Renal cortical epithelial cell (primary cell): ENCODE measurements at regions not wholly inside any gene's neighbourhood (a gene's known extent, or its start where the extent isn't known, plus 50 kb on each side); places are given as distances from the start of the nearest gene placed in this dataset.
A peak's percentile ranks its signal among the peaks of the same experiment; 100 is the strongest.
"Not testable (repeated sequence)": the region's sequence is repeated elsewhere in the genome, so short reads cannot be mapped to it uniquely, and the experiment has no call there.

Experiments used
- DNase-seq: peaks from one replicate; pipeline ENCODE4 v3.0.0-alpha.2; 2011; ENCODE audit warnings: low read depth

DNA sequence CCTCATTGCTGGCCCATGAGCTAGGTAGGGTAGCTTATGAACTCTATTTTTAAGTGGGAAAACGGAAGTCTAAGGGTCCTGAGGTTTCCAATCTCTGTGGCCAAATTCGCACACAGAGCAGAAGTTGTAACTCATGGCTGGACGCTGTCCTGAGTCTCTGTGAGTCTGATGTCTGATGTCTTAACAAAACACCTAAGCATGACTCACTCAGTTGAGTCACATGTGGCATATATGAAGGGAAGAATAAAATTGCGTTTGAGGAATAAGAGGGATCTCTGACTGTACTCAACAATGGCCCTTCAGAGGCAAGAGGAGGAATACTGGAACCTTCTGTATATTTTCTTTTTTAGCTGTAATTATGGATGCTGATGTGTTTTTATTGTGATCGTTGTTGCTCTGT lies 569.7 kb downstream of the RIT2 start:
- peak; percentile 95 for DNase-seq

DNA sequence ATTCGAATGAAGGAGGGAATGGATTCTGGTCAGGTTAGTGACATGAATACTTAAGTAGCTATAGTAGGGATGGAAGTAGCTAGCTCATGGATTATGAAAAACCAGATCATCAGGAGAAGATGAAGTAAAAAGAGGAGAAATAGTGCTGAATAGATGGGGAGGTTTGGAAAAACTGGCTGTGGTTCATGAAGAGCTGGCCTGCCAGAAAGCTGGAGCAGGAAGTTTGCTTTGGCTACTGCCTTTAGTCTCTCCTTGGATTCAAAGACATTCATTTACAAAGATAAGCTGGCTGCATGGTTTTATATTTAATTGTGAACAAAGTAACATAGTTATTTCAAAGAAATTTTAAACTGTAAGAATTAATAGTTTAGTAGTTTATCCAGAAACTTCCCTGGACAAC lies 567.0 kb downstream of the RIT2 start:
- no peak for DNase-seq

DNA sequence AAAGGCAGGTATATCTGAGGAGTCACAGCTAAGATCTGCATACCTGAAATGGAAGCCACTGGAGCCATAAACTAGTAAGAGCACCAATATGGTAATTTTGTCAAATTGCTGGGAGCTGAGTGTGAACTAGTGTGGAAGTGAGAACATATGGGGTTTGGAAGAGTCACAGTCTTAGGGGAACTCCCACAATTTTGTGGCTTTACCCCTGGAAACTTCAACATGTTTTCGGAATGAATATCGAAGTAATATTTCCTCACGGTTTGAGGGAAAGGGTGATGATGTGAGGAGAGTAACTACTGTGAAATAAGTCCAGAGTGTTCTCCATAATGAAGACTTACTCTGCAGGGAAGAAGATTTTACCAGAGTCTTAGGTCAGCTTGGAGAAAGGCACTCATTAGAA lies 565.9 kb downstream of the RIT2 start:
- no peak for DNase-seq

DNA sequence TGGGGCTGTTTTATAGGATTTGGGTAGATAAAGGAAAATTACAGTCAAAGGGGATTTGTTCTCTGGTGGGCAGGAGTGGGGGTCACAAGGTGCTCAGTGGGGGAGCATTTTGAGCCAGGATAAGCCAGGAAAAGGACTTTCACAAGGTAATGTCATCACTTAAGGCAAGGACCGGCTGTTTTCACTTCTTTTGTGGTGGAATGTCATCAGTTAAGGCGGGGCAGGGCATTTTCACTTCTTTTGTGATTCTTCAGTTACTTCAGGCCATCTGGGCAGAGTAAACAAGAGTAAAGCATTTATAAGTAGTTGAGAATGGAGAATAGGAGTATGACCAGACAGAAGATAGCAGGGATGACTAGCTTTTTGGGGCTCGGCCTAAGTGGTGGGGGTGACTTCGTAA lies 562.9 kb downstream of the RIT2 start:
- DNase-seq: not testable (repeated sequence)

DNA sequence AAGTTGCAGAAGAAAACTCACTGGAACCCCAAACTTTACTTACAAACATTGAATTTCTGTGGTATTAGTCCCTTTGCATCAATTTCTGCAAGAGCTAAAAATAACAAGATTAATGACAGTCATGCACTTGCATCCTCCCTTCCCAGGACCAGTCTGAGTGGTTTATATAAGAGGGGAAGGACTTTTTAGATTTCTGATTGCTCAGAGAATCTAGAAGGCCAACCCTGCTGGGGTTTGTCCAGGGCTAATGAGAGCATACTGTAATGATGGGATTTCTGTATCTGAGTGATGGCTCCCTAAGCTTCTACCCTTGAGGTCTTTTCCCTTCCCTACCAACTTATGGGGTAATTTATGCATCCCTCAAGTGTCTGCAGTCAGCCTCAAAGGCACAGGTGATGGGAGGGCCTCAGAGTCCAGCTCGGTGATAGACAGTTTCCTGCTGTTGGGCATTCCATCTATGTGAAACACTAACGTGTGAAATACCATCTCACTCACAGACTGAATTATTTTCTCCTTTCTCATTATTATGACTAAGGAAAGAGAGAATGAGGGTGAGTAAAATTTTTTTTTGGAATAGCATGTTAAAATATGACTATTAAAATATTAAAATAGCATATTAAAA lies 556.3 kb downstream of the RIT2 start:
- no peak for DNase-seq

DNA sequence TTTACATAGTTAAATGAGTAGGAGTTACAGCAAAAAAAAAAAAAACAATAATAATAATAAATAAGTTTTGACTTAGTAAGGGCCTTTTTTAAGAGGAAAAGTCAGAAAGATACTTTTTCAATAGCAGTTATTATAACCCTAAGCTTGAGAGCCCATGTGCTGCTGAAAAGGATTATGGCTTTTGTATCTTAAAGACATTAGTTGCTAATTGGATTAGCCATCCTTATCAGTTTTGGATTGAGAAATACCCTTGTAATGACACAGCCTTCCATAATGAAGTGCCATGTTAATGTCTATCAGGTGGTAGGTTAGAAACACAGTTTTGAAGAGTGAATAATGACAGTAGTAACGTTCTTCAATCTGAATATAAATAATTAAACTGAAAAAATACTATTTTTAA lies 554.0 kb downstream of the RIT2 start:
- no peak for DNase-seq

DNA sequence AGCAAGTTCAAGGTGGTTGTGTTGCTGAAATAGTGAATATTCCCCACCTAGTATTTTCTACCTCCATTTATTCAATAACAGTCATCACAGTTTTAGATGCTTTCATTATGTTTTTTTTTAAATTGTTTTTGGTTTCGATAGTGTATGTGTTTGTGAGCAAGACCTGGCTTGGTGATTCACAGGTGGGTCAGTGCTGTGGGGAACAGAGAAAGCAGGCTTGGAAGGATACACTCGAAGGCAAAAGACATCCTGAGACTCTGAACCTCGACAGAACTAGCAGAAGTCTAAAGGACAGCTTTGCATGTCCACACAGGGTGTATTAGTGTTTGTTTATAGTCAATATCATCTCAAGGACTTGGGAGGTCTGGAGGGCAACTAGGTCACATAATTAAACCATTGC lies 551.5 kb downstream of the RIT2 start:
- no peak for DNase-seq

DNA sequence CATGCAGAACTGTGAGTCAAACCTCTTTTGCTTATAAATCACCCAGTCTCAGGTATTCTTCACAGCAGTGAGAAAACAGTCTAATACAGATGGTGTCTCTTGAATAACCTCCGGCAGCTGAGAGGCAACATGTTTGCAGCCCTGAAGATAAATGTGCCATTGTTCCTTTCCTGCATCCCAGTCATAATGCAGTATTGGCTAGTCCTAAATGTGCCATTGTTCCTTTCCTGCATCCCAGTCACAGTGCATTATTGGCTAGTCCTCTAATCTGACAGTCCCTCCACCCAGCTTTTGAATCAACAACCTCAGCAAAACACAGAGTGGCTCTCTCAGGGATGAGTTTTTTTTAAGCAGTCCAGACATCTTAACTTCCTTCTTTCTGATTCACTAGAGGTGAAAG lies 550.7 kb downstream of the RIT2 start:
- no peak for DNase-seq

DNA sequence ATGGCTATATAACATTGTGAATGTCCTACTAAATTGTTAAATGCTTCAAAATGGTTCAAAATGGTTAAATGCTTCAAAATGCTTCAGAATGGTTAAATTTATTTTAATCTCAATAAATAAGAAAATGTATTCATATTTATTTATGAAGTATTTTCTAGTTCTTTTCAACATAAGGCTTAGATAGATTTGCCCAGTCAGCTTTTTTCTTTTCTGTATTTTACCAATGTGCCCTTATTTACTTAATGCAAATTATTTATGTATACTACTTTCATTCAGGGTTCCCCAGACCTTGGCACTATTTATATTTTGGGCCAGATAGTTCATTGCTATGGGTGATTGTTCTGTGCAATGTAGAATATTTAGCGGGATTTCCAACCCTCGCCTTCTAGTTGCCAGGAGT lies 546.7 kb downstream of the RIT2 start:
- no peak for DNase-seq

DNA sequence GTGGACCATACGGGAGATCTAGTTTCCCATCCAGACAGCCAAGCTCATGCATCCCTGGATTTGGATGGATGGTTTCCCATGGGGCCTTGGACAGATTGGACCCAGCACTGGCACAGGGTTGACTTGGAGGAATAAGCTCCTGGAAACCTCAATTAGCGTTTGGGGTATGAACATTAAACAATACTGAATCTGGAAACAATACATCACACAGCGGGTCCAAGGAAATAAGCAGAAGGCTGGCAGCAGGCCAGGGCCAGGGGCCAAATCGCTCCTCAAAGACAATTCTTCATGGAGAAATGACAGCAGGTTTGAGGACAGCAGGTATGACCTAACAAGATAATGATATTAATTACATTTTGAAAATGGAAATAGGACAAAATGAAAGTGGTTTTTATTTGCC lies 540.6 kb downstream of the RIT2 start:
- DNase-seq: no peak

DNA sequence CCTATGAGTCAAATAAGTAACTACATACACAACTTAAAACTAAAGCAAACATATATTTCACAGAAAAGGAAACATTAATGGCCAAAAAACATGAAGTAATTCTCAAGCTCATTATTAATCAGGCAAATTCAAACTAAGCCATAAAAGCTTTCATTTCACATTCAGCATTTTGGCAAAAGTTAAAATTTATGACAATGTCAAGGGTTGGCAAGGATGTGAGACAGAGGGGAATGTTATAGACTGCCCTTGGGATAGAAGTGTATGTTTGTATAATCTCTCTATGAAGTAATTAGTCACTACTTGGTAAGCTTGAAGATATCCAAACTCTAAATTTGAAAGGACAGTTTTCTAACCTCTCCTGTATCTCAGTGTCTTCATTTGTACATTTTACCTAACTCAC lies 539.4 kb downstream of the RIT2 start:
- DNase-seq: no peak

DNA sequence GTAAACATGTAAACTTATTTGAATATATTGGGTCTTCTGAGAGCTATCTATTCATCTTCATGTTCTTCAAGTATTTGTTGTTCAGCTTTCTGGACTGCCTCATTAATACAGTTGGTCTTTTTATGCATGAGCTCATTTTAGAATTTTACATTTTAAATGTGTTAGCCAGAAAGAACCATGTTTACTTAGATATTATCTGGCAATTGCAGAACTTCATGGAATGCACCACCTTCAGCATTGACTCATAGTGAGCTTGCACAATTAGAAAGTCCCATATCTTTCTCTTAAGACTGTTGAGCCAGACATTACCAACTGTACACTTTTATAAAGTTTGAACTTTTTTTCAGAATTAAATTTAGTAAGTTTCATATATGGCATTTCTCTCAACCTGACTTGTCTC lies 536.7 kb downstream of the RIT2 start:
- DNase-seq: peak; percentile 91

DNA sequence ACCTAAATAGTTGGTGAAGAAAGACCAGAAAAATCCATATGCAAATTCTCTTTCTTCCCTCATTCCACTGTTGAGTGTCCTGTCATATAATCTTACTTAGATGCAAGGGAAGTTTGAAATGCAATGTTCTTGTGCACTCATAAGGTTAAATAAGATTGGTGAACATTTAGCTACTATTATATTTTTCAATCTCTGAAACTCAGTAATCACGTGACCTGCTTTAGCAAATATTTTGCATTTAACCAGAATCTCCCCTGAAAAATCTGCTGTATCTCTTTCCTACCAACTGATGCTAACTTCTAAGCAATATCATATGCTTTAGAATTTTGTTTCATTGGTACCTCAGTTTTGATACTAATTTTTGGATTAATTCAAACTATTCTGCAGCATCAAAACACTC lies 533.2 kb downstream of the RIT2 start:
- DNase-seq: no peak

DNA sequence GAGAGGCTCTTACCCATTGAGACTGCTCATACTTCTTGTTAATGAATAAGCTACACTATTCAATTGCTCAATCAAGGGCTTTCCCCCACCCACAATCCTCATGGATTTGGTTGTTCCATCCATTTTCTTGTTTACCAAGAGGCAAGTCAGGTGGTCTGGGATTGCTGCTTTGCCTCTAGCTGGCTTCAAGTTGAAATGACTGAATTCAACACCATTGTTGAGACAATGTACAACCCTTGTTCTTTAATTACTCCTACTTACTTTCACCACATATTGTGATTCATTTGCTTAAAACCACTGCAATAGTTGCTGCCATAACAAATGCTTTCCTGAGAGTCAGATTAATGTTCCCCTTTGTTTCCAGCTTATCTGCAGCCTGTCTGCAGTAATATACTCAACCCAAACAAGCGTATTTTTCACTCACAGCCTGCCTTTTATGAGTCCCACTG lies 532.2 kb downstream of the RIT2 start:
- DNase-seq: peak; percentile 100

DNA sequence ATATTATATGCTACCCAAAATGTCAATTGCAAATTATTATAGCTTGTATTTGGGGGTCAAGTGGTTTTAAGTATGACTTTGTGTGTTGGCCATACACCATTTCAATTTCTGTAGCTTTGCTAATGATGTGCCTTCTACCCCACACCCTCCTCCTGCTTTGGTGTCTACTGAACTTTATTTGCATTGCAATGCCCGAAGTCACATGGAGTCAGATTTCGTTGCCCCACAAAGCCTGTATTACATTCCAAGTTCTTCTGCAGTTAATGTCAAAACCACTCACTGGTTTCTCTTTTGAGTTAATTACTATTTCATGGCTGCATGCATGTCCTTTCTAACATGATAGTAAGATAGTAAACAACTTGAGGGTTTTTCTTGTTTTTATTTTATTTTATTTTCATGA lies 528.9 kb downstream of the RIT2 start:
- DNase-seq: peak; percentile 68

DNA sequence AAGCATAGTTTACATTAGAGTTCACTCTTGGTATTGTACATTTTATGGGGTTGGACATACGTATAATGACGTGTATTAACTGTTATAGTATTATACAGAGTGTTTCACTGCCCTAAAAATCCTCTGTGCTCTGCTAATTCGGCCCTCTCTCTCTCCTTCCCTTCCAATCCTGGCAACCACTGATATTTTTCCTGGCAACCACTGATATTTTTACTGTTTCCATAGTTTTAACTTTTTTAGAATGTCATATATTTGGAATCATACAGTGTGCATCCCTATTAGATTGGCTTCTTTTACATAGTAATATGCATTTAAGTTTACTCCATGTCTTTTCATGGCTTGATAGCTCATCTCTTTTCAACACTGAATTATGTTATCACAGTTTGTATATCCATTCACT lies 526.7 kb downstream of the RIT2 start:
- DNase-seq: no peak

DNA sequence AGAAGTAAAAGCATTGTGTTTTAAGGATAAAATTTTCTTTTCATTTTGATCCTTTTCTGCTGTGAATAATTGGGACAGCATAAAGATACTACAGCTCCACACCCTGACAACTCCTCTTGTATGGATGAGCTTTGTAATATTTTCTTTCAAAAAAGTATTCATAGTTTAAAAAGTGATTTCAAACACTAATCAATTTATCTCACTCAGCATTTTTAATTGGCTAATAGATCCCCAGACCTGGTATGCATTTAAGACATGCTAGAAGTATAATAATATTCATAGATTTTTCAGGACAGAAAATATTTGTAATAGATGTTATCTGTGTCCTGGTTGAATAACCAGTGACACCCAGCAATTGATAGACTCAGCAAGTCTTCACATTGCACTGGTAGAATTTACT lies 510.7 kb downstream of the RIT2 start:
- no peak for DNase-seq

DNA sequence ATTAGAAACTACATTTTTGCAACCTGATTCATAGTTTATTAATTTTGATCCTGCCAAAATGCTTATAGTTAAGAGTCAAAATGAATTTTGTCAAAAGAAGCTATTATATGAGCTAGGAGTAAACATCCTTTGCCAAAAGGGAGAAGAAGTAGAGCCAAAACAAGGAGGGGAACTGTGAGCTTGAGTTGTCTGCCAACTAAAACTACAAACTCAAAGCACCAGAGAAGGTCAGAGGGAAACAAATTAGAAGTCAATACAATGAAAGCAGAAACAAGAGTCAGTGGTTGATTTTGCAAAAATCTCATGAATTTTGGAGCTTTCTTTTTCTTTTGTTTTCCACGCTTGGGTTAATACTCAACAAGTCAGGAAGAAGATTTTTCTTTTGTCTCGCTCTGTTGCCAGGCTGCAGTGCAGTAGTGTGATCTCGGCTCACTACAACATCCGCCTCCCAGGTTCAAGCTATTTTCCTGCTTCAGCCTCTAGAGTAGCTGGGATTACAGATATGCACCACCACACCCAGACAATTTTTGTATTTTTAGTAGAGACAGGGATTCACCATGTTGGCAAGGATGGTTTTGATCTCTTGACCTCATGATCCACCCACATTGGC lies 508.5 kb downstream of the RIT2 start:
- no peak for DNase-seq

DNA sequence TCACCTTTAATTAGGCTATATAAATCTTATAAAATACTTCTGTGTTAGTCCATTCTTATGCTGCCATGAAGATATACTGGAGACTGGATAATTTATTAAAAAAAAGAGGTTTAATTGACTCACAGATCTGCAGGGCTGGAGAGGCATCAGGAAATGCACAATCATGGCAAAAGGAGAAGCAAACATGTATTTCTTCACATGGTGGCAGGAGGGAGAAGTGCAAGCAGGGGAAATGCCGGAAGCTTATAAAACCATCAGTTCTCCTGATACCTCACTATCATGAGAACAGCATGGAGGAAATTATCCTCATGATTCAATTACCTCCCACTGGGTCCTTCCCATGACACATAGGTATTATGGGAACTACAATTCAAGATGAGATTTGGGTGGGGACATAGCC lies 504.4 kb downstream of the RIT2 start:
- DNase-seq: no peak

DNA sequence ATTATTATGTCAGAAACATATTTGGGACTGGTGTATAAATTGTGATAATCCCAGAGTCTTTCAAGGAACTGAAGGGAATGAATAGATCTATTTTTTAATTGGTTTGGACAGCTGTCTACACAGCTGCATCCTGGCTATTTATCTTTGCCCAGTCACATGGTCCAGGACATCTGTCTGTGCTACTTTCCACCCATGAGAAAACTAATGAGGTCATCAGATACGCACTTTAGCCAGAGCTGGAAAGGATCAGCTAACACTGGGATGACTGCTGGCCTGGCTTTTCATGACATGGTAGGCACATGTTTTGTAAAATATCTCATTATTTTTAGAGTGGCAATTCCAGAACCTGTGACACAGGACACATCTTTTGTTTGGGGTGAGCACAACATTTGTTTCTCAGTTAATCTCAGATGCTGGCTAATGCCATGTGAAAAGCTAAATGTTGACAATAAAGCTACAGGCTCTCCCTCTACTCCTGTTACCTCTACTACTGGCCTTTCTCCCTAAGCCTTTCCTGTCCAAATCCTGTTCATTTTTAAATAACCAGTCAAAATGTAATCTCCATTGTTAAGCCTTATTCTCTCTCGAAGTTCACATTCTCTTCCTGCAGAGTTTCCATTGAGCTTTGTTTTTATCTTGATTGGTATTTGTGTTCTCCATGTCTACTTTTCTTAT lies 500.7 kb downstream of the RIT2 start:
- DNase-seq: no peak

DNA sequence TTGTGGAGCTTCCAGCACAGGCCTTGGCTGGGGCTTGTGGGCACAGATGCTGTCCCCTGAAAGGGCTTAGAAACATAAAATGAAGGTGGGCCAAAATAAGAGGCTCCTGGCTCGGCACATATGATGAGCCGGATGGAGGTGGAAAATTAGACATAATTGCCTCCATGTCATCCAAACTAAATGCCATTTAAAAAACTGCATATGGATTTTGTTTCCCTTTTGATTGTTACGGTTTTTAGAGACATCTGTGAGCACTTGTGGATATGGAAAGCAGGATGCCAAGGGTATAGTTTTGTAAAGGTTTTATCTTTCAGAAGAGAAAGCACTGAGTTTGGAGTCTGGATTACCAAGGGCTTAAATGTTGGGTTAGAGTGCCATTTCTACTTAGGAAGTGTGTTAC lies 498.3 kb downstream of the RIT2 start:
- DNase-seq: no peak

DNA sequence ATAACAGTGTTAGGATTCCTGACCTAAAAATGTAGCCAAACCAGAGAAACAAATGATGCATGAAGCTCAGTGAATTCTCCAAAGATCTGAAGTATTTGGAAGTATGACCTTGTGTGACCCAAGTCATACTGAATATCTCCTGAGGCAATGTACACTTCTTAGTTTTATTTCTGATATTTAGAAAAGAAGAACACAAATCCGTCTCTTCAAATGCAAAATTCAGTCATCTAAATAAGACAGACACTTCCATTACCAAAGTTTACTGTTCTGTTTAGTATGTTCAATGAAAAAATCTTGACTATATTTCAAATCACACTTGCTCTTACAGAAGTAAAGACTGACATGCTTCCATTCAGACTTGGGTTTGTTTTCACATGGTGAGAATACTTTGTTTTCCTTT lies 495.7 kb downstream of the RIT2 start:
- DNase-seq: no peak

DNA sequence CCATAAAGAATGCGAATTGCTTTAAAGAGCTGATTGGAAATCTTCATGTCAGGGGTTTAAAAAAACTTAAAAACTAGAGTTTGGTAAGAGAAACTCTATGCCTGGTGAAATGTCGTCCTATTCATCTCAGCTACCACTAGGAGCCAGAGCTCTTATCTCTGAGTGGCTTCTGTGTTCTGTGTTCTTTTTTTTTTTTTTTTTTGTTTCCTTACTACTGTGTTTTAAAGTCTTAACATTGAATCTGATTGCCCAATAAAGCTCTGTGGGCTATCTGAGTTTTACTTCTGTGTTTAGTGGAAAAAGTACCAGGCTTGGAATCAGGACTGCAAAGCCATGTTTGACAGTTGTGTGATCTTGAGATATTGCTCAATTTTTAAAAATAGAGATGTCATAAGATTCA lies 494.8 kb downstream of the RIT2 start:
- DNase-seq: no peak

DNA sequence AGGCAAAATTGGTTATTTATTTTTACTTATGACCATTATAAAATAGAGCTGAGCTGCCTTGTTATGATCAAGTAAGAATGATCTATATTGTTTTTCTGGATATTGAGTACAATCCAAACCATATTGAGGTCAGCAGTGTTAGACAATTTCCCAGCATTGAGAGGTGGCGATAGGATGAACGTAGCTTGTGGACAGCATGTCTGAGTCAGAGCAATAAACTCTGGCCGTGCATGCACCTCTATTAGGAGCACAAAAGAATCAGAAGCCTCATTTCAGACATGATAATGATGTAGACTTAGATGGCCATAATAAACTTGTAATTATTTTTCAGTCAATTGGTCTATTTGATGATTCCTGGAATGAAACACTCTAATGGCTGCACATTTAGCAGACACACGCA lies 491.6 kb downstream of the RIT2 start:
- no peak for DNase-seq
